GM12864 (cell line): ENCODE measurements at regions not wholly inside any gene's neighbourhood (a gene's known extent, or its start where the extent isn't known, plus 50 kb on each side); places are given as distances from the start of the nearest gene placed in this dataset.

ENCODE experiments used
- DNase-seq: peaks from one replicate; pipeline ENCODE4 v3.0.0-alpha.2; 2011; ENCODE audit warnings: low read depth
- H3K4me3 ChIP-seq: 2 replicates; pipeline ENCODE4 v1.5.1; 2011; ENCODE audit warnings: mild to moderate bottlenecking, low read depth, low read length, control low read depth
- TF ChIP-seq, protein P1 (sequence below): IDR thresholded peaks from 2 replicates; pipeline ENCODE4 v1.5.1; 2011; ENCODE audit warnings: low read depth, mild to moderate bottlenecking, moderate library complexity, low read length, control low read depth, inconsistent platforms; ENCODE audit errors: missing control alignments

DNA sequence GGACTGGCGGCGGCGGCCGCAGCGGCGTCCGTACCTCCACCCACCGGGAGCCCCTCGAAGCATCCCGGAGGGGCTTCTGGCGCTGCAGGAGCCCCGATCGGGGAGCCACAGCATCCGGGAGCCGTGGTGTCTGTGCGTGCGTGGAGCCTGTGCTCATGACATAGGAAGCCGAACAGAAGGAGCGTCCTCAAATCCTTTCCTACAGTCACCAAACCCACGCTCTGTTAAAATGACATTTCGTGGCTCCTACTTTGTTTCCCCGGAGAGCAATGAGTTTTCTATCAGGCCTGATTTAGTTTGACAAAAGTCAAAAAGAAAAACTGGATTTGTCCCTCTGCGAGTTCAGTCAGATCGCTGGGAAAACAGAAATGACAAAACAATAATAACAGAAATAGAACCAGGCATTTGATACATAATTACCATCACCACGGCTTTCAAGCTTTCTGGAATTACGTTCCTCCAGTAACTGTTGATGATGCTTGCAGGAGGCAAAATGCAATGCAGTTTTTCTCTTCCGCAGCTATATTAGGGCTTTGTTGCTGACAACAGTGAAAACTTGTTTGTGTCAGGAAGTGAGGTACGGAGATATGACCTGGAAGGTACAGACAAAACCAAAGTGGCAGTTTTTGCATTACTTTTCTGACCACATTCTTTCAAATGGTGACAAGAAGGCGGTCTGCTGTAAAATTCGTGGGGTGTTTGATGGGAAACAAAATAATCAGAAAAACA is 219.3 kb upstream of the MKLN1 start:
- TF ChIP-seq, protein P1, sequence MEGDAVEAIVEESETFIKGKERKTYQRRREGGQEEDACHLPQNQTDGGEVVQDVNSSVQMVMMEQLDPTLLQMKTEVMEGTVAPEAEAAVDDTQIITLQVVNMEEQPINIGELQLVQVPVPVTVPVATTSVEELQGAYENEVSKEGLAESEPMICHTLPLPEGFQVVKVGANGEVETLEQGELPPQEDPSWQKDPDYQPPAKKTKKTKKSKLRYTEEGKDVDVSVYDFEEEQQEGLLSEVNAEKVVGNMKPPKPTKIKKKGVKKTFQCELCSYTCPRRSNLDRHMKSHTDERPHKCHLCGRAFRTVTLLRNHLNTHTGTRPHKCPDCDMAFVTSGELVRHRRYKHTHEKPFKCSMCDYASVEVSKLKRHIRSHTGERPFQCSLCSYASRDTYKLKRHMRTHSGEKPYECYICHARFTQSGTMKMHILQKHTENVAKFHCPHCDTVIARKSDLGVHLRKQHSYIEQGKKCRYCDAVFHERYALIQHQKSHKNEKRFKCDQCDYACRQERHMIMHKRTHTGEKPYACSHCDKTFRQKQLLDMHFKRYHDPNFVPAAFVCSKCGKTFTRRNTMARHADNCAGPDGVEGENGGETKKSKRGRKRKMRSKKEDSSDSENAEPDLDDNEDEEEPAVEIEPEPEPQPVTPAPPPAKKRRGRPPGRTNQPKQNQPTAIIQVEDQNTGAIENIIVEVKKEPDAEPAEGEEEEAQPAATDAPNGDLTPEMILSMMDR = no peak
- DNase-seq = peak; percentile 84
- peak overlapping the region; percentile 80 for H3K4me3 ChIP-seq

DNA sequence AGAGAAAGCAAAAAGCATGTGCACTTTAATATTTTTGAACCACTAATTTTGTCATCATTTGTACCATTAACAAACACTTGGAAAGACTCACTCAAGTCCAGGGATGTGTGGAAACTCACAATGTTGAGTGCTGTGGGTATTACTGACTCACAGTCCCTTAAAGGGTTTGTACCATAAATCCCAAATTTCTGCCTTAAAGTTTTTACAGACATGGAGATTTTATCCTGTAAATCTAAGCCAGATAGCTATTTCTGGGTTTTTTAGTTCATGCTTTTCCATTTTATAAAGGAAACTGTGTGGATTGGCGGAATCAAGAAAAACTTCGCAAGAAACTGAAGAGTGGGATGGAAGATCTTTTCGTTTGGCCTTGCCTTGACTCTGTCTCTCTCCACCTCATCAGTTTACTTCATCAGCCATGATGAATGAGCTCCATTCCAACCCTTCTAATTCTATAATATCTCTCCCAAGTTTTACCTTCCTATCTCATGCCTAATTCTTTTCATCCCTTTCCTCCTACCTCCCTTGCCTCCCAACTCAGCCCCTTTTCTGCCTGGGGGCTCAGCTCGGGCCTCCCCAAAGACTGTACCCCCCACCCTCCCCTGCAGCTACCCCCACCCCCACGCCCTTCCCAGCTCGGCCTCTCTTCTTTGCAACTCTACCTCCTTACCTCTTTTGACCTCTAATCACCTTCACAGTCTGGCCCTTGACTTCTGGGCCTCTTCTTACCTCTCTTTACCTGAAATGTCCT is 218.5 kb upstream of the MKLN1 start:
- DNase-seq = no peak
- TF ChIP-seq, protein P1 = no peak
- H3K4me3 ChIP-seq = peak overlapping the region; percentile 80

DNA sequence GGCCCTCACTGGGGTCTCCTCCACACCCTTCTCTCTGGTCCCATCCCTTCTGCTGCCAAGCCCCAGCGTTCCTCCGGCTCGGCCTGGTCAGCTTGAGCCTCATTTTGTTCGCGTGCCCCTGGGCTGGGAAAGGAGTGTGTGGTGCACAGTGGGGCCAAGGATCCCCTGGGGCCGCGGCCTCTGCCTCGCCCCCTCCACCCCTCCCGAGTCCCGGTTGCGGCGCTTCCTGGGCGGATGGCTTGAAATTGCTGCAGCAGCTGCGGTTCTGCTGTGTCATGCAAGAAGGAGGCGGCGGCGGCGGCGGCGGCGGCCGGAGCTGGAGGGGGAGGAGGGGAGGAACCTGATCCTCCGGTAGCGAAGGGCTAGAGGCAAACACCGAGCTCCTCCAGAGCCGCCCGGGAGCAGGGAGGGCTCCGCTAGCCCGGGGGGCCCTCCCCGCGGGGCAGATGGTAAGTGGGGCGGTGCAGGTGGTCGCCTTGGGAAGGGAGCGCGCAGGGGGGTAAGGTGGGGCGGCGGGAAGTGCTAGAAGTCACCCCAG is 217.8 kb upstream of the MKLN1 start:
- DNase-seq = no peak
- TF ChIP-seq, protein P1 = no peak
- peak overlapping the region; percentile 80 for H3K4me3 ChIP-seq

DNA sequence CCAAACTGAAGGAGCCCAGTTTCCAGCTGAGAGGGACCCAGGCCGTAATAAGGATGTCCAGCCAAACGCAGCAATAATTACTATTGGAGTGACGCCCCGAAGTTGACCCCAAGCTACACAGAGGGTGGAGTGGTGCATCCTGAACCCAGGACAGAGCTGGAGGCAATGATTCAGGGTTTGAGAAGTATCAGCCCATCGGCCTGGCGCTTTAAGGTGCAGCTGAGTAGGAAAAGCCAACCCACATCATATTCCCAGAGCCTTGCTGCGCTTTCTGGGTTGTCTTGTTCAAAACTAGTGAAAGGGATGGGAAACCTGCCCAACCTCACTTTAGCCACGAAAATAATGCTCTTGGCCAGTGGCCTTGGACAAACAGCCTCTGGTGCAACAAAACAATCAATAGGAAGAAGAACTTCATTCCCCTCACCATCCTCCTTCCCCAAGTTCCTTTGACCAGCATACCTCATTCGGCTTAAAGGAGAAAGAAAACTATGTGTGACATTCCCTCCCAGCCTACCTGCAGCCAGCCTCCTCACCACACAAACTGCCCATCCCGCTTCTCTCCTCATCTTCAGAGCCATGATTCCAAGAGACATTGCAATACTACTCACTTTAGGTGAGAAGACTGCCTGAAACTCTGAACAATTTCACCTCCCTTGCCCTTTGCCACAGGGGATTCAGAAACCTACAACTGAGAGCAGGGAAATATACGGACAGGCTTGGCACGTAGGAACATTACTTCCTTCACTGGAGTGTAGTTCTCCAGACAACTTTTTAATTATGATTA is 217.2 kb upstream of the MKLN1 start:
- DNase-seq = no peak
- TF ChIP-seq, protein P1 = no peak
- peak overlapping the region; percentile 80 for H3K4me3 ChIP-seq

DNA sequence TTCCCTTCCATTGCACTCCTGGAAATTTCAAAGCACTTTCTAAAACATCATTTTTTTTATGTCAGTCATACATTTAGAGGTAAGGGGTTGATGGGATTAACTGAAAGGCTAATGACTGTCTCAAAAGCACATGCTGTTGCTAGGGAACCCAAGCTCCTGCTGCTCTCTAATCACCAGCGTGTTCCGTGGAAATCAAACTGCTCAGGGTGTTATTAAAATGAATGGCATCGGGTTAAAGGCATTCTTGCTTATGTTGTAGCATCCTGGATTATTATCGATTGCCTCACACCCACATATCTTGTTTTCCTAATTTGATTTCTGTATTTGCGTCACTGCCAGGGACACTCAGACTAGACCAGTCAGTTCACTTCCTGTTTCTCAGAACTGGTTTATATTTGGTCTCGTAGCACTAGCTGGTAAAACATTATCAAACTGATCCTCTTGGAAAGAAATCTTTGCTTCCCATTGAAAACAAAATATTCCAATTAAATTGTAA is 216.5 kb upstream of the MKLN1 start:
- DNase-seq = no peak
- H3K4me3 ChIP-seq = peak overlapping the region; percentile 80
- TF ChIP-seq, protein P1 = no peak

DNA sequence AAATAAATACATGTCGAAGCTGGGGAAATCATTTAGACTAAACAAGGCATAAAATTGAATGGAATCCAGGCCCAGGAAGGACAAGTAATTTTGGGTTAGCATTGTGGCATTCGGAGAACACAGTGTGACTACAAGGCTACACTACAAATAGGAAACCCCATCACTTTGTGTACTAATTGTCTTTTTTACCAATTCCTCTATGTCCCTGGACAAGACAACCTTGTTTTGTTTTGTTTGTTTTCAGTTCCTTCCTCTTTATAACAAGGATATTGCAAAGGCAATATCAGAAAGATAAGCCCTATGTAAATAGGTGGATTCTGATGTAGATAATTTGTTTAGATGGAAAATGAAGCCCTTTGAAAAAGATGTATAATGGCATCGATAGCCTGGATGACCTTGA is 215.9 kb upstream of the MKLN1 start:
- TF ChIP-seq, protein P1 = no peak
- H3K4me3 ChIP-seq = no peak overlapping the region; the same call in 1 of the 2 replicates
- no peak for DNase-seq
